K562 (cell line): ENCODE measurements at regions not wholly inside any gene's neighbourhood (a gene's known extent, or its start where the extent isn't known, plus 50 kb on each side); places are given as distances from the start of the nearest gene placed in this dataset.

ENCODE experiments used
- ATAC-seq: fragments of 200-7000 bp; cut with Tn5 transposase; 3 replicates; pipeline ENCODE4 v1.9.1; 2020; ENCODE audit warnings: moderate library complexity
- BruUV-seq: library from RNA; stranded (reverse); fragments of 400-500 nt; replicated peaks from 2 replicates; lab custom pipeline; 2021; lab: Mats Ljungman, UMichigan
- CTCF ChIA-PET: fragments of 300-600 bp; formaldehyde crosslinking; extraction: SDS; loops from one replicate; lab custom pipeline; 2021; ENCODE audit warnings: low intra/inter-chr PET ratio; lab: Yijun Ruan, JAX
- POLR2A ChIA-PET: fragments of 300-600, 350-650 bp; sonication (Branson Sonifier 250); formaldehyde crosslinking; extraction: SDS; loops from one replicate; lab custom pipeline; 2021; ENCODE audit warnings: antibody characterized with exemption, inconsistent platforms; lab: Yijun Ruan, JAX
- DNase-seq, 4 experiments: peaks; one replicate each; pipeline versions ENCODE4 v3.0.0 to v3.0.0-alpha.2; 2011 to 2018; ENCODE audit warnings: low spot score in 3 of 4, mixed read lengths in 3 of 4; ENCODE audit errors: extremely low read depth in 1 of 4
- FAIRE-seq: peaks from 2 replicates; lab custom pipeline; 2011; peaks lifted over from hg19 to GRCh38; lab: Jason Lieb, UNC
- H2AFZ ChIP-seq: 2 replicates; pipeline ENCODE4 v1.6.0; 2011; ENCODE audit warnings: low read depth, low read length, control low read depth, inconsistent platforms
- H3K27ac ChIP-seq: fragments of 200-600 bp; 3 replicates; pipeline ENCODE4 v1.8.0; 2011; ENCODE audit warnings: low read depth, mild to moderate bottlenecking, control low read depth, inconsistent platforms, low read length, moderate library complexity, mixed read lengths; ENCODE audit errors: extremely low read depth
- H3K27me3 ChIP-seq, 2 experiments: fragments of 300-600 bp in 1 of 2; 2 replicates in 1 of 2; 3 replicates in 1 of 2; pipeline versions ENCODE4 v1.6.0 to v1.8.0; 2011; ENCODE audit warnings: inconsistent platforms in 2 of 2, low read length in 2 of 2, mild to moderate bottlenecking in 1 of 2, mixed read lengths in 1 of 2, moderate library complexity in 1 of 2; ENCODE audit not compliant: control insufficient read depth in 2 of 2, insufficient read depth in 2 of 2
- H3K36me3 ChIP-seq: fragments of 300-600 bp; 3 replicates; pipeline ENCODE4 v1.8.0; 2011; ENCODE audit warnings: mild to moderate bottlenecking, low read length, inconsistent platforms; ENCODE audit not compliant: control insufficient read depth, insufficient read depth
- H3K4me1 ChIP-seq, 2 experiments: fragments of 200-600 bp in 1 of 2; replicated peaks in 1 of 2; 2 replicates in 1 of 2; 3 replicates in 1 of 2; pipeline versions ENCODE4 v1.5.1 to v1.8.0; 2011; ENCODE audit warnings: inconsistent platforms in 2 of 2, low read length in 2 of 2, mild to moderate bottlenecking in 1 of 2, mixed read lengths in 1 of 2, moderate library complexity in 1 of 2; ENCODE audit not compliant: control insufficient read depth in 2 of 2, insufficient read depth in 2 of 2
- H3K4me2 ChIP-seq: 2 replicates; pipeline ENCODE4 v1.6.1; 2011; ENCODE audit warnings: low read length, control low read depth, inconsistent platforms, mixed read lengths; ENCODE audit not compliant: insufficient read depth
- H3K4me3 ChIP-seq: fragments of 200-600 bp; sonication (generic), shearing (Covaris generic); 2 replicates; pipeline ENCODE4 v1.5.1; 2016; ENCODE audit warnings: control low read depth, inconsistent platforms
- H3K79me2 ChIP-seq: fragments of 200-600 bp; 3 replicates; pipeline ENCODE4 v1.8.0; 2011; ENCODE audit warnings: low read length, inconsistent platforms; ENCODE audit not compliant: control insufficient read depth, insufficient read depth
- H3K9ac ChIP-seq, 2 experiments: 2 replicates each; pipeline versions ENCODE4 v1.6.0 to v1.6.1; 2011; ENCODE audit warnings: low read depth in 2 of 2, low read length in 2 of 2, control low read depth in 1 of 2, inconsistent platforms in 1 of 2, mild to moderate bottlenecking in 1 of 2, mixed read lengths in 1 of 2; ENCODE audit not compliant: insufficient read depth in 1 of 2
- H3K9me1 ChIP-seq: one replicate; pipeline ENCODE4 v1.6.0; 2011; ENCODE audit warnings: inconsistent platforms, mild to moderate bottlenecking, low read length, moderate library complexity; ENCODE audit not compliant: control insufficient read depth, insufficient read depth
- H3K9me3 ChIP-seq: replicated peaks from 2 replicates; pipeline ENCODE4 v1.5.1; 2011; ENCODE audit warnings: low read depth, low read length, inconsistent platforms; ENCODE audit not compliant: control insufficient read depth, insufficient read depth
- H4K20me1 ChIP-seq: replicated peaks from 2 replicates; pipeline ENCODE4 v1.6.1; 2011; ENCODE audit warnings: low read length, inconsistent platforms, mixed read lengths; ENCODE audit not compliant: control insufficient read depth, insufficient read depth
- CC2D1A ChIP-seq: fragments of 450-650 bp; IDR thresholded peaks from 2 replicates; pipeline ENCODE4 v1.6.1; 2017; ENCODE audit warnings: mild to moderate bottlenecking
- GTF3C2 ChIP-seq: IDR thresholded peaks from 3 replicates; pipeline ENCODE4 v1.6.1; 2011; ENCODE audit warnings: borderline replicate concordance, mild to moderate bottlenecking, moderate library complexity; ENCODE audit not compliant: insufficient read length; ENCODE audit errors: extremely low read depth
- MAFF ChIP-seq: IDR thresholded peaks from 2 replicates; pipeline ENCODE4 v1.6.1; 2012; ENCODE audit warnings: low read length, improper control_type of control experiment
- MAFG ChIP-seq: fragments of 450-650 bp; conservative IDR thresholded peaks from 2 replicates; pipeline ENCODE4 v1.6.1; 2016; ENCODE audit warnings: missing genetic modification characterization, missing compliant biosample characterization
- MNT ChIP-seq, 2 experiments: fragments of 450-650 bp; conservative IDR thresholded peaks; 2 replicates each; pipeline ENCODE4 v1.6.1; 2017; ENCODE audit warnings: mild to moderate bottlenecking in 2 of 2, moderate library complexity in 2 of 2
- TFE3 ChIP-seq: fragments of 450-650 bp; formaldehyde crosslinking; IDR thresholded peaks from 2 replicates; pipeline ENCODE4 v1.4.0; 2020; ENCODE audit warnings: mild to moderate bottlenecking, mixed read lengths
- THRB ChIP-seq: fragments of 450-650 bp; formaldehyde crosslinking; conservative IDR thresholded peaks from 2 replicates; pipeline ENCODE4 v1.4.0; 2022; ENCODE audit warnings: mild to moderate bottlenecking, missing genetic modification characterization
- ZNF253 ChIP-seq: fragments of 250-450 bp; sonication (Bioruptor Pico); conservative IDR thresholded peaks from 2 replicates; pipeline ENCODE4 v1.6.1; 2021; ENCODE audit warnings: mild to moderate bottlenecking
- ZNF316 ChIP-seq: fragments of 450-650 bp; IDR thresholded peaks from 2 replicates; pipeline ENCODE4 v1.6.1; 2016
- ZNF583 ChIP-seq: fragments of 250-450 bp; sonication (Bioruptor Pico); IDR thresholded peaks from 2 replicates; pipeline ENCODE4 v1.4.0; 2020
- WGBS: fragments of 100-300 bp; shearing (Covaris generic); methylation state at CpG from one replicate; pipeline ENCODE4 v1.1.6; 2016; ENCODE audit warnings: low coverage, mixed read lengths; ENCODE audit not compliant: insufficient coverage; ENCODE audit errors: missing lambda C conversion rate; 5-methylcytosine and 5-hydroxymethylcytosine counted together
- in situ Hi-C: fragments of 300-500 bp; cut with MboI; formaldehyde crosslinking; loops from 4 replicates; pipeline ENCODE4 v1.15.0; 2018; ENCODE audit warnings: inconsistent platforms, mixed read lengths
- intact Hi-C: fragments of 100-400 bp; cut with micrococcal nuclease; formaldehyde crosslinking; loops from 2 replicates; pipeline ENCODE4 v1.14.2; 2022

- H3K27ac ChIP-seq, result no peak overlapping the region
- BruUV-seq, result no TSS peak
- H3K9me3 ChIP-seq, result no peaks in the 10 kb centered on the region
- TF ChIP-seq ZNF316, result peak; percentile 63
- TF ChIP-seq CC2D1A, result no peak
- TF ChIP-seq MAFF, result no peak
- no peak for TF ChIP-seq ZNF583 (CRISPR knock-in tag)
- no peak for TF ChIP-seq THRB (CRISPR knock-in tag)
- TF ChIP-seq ZNF253 (CRISPR knock-in tag), result no peak
- H4K20me1 ChIP-seq, result no peaks in the 10 kb centered on the region
- H3K4me2 ChIP-seq, result no peak overlapping the region
- POLR2A ChIA-PET, result no interaction called here
- FAIRE-seq (no peak), DNase-seq (no peak), ATAC-seq (no peak)
- H3K4me3 ChIP-seq, result no peak overlapping the region
- in situ Hi-C loops (no loop called here), intact Hi-C loops (no loop called here)
- no peaks in the 10 kb centered on the region for H3K27me3 ChIP-seq
- no peak overlapping the region for H2AFZ ChIP-seq
- H3K79me2 ChIP-seq, result no peaks in the 10 kb centered on the region
- H3K36me3 ChIP-seq, result no peaks in the 10 kb centered on the region
- H3K4me1 ChIP-seq, result no peaks in the 10 kb centered on the region
- CTCF ChIA-PET, result no interaction called here
- H3K9me1 ChIP-seq, result no peaks in the 10 kb centered on the region
- no peak overlapping the region for H3K9ac ChIP-seq
Measured at GRCh38 chrX:96081891-96082290, 602.8 kb upstream of the DIAPH2 start.

- POLR2A ChIA-PET, result no interaction called here
- intact Hi-C loops (no loop called here), in situ Hi-C loops (no loop called here)
- no peak overlapping the region for H2AFZ ChIP-seq
- H4K20me1 ChIP-seq, result no peaks in the 10 kb centered on the region
- DNase-seq (no peak), ATAC-seq (no peak), FAIRE-seq (no peak)
- CTCF ChIA-PET, result no interaction called here
- H3K9me3 ChIP-seq, result no peaks in the 10 kb centered on the region
- H3K4me1 ChIP-seq, result no peaks in the 10 kb centered on the region
- H3K9me1 ChIP-seq, result no peaks in the 10 kb centered on the region
- no TSS peak for BruUV-seq
- H3K27ac ChIP-seq, result no peak overlapping the region
- H3K9ac ChIP-seq, result no peak overlapping the region
- no peak overlapping the region for H3K4me3 ChIP-seq
- WGBS, result 6% methylated on average over 5 of the region's 5 CpGs
- no peak overlapping the region for H3K4me2 ChIP-seq
- no peaks in the 10 kb centered on the region for H3K79me2 ChIP-seq
- H3K27me3 ChIP-seq, result no peaks in the 10 kb centered on the region
- no peaks in the 10 kb centered on the region for H3K36me3 ChIP-seq
- TF ChIP-seq MNT (conservative IDR thresholded peaks at IDR 0.05), result no peak
- no peak for TF ChIP-seq MAFG
- no peak for TF ChIP-seq TFE3 (CRISPR knock-in tag)
- TF ChIP-seq GTF3C2, result no peak
Measured at GRCh38 chrX:96094616-96095015, 590.0 kb upstream of the DIAPH2 start.
